NCI-H146 treated with DMSO at 0.1 percent for 48 hours (cell line): ENCODE measurements at regions not wholly inside any gene's neighbourhood (a gene's known extent, or its start where the extent isn't known, plus 50 kb on each side); places are given as distances from the start of the nearest gene placed in this dataset.

ENCODE experiments used
- DNase-seq: peaks from one replicate; lab custom pipeline; 2025; ENCODE audit not compliant: unreplicated experiment; lab: John Stamatoyannopoulos, UW

- no peak for DNase-seq
Measured at GRCh38 chr22:49590381-49590780, 237.3 kb downstream of the BRD1 start.

GRCh38 chr22:49589811-49590210 lies 237.9 kb downstream of the BRD1 start:
- DNase-seq, result no peak

- no peak for DNase-seq
Measured at GRCh38 chr22:49589301-49589700, 238.4 kb downstream of the BRD1 start.

GRCh38 chr22:49588739-49589138 lies 238.9 kb downstream of the BRD1 start:
- DNase-seq, result no peak

GRCh38 chr22:49587987-49588386 lies 239.7 kb downstream of the BRD1 start:
- no peak for DNase-seq

- no peak for DNase-seq
Measured at GRCh38 chr22:49587421-49587820, 240.3 kb downstream of the BRD1 start.

- DNase-seq, result no peak
Measured at GRCh38 chr22:49586873-49587272, 240.8 kb downstream of the BRD1 start.

GRCh38 chr22:49586244-49586748 lies 241.4 kb downstream of the BRD1 start:
- DNase-seq, result no peak

- DNase-seq, result no peak
Measured at GRCh38 chr22:49585461-49586243, 242.0 kb downstream of the BRD1 start.

GRCh38 chr22:49583886-49584505 lies 243.7 kb downstream of the BRD1 start:
- DNase-seq, result no peak

- DNase-seq, result no peak
Measured at GRCh38 chr22:49583341-49583740, 244.3 kb downstream of the BRD1 start.

- DNase-seq, result no peak
Measured at GRCh38 chr22:49582678-49583077, 245.0 kb downstream of the BRD1 start.

GRCh38 chr22:49582181-49582580 lies 245.5 kb downstream of the BRD1 start:
- DNase-seq, result peak; percentile 18

- DNase-seq, result no peak
Measured at GRCh38 chr22:49580024-49580423, 247.6 kb downstream of the BRD1 start.

- DNase-seq, result no peak
Measured at GRCh38 chr22:49577168-49578060, 250.3 kb downstream of the BRD1 start.

- DNase-seq, result no peak
Measured at GRCh38 chr22:49576241-49577141, 251.2 kb downstream of the BRD1 start.

GRCh38 chr22:49575703-49576081 lies 252.0 kb downstream of the BRD1 start:
- no peak for DNase-seq

GRCh38 chr22:49574881-49575702 lies 252.6 kb downstream of the BRD1 start:
- DNase-seq, result no peak

GRCh38 chr22:49574205-49574880 lies 253.3 kb downstream of the BRD1 start:
- no peak for DNase-seq
